ENCODE measurements at regions not wholly inside any gene's neighbourhood (a gene's known extent, or its start where the extent isn't known, plus 50 kb on each side); places are given as distances from the start of the nearest gene placed in this dataset.
"Not testable (repeated sequence)": the region's sequence is repeated elsewhere in the genome, so short reads cannot be mapped to it uniquely, and the experiment has no call there.

- no peak for DNase-seq
Measured at GRCh38 chr4:83981156-83981555, 445.2 kb downstream of the GPAT3 start.

DNA sequence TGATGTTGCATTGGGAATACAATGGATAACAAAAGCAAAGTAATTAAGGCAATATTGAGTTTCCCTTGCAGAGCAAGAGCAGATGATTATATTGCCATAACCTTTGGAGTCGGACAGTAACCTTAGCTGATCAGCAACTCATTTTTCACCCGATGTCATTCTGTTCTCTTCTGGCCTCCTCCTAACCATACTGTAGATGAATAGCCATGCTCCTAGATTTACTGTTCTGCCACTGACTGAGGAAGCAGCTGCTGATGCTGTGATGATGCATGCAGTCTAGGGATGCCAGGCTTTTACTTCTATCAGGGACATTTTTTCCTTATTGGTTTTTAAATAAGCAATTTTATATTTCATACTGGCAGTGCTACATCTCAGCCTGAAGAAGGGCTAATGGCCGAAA lies 443.9 kb downstream of the GPAT3 start:
- DNase-seq = no peak

DNA sequence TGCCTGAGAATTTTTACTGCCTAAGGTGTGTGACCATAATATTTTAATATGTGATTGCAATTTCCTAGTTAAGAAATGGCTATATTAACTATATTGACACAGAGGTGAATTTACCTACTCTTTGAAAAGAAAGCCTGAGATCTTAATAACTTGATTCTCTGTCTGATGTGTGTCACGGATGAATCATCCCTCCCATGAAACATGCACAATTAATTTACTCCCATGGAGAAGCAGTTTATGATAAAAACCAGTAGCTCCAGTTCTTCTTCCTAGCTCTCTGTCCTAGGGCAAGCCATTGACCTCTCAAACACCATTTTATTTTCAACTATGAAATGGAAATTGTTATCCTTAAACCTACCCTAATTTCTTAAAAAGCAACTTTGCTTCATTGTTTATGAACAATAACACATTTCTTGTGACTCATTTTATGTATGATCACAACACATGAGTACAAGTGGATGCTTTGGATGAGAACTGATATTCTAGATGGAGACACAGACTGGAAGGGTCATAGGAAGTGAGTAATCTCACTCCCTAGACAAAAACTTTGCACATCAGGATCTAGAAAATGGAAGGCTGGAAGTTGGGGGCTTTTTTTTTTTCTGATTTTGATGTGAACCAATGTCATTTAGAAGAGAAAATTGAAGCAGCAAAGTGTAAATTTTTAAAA lies 438.3 kb downstream of the GPAT3 start:
- no peak for DNase-seq

DNA sequence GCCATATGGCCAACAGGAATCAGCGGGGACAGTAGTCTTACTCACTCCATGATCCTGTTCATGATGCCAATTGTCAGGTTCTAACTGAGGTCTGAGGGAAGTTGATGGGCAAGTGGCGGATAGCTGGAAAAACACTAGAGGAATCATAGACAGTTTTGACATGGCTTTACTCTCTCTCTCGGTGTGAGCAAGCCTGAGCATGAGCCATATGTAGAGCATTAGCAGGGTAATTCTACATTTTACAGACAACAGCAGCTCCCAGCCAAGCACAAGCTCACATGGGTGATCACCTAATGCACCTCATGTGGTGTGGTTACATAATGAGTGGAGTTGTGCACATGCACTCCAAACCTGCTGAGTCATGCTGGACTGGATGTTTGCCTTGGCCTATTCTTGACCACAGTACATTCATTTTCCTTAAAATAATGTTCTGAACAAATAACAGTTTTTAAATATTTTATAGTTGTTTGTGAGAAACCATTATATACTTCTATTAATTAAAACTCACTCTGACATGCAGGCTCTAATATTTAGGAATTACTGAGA lies 429.2 kb downstream of the GPAT3 start:
- no peak for DNase-seq

GRCh38 chr4:83962492-83962891 lies 426.6 kb downstream of the GPAT3 start:
- no peak for DNase-seq

GRCh38 chr4:83961575-83961974 lies 425.7 kb downstream of the GPAT3 start:
- no peak for DNase-seq

- no peak for DNase-seq
Measured at GRCh38 chr4:83959160-83959559, 423.3 kb downstream of the GPAT3 start.

DNA sequence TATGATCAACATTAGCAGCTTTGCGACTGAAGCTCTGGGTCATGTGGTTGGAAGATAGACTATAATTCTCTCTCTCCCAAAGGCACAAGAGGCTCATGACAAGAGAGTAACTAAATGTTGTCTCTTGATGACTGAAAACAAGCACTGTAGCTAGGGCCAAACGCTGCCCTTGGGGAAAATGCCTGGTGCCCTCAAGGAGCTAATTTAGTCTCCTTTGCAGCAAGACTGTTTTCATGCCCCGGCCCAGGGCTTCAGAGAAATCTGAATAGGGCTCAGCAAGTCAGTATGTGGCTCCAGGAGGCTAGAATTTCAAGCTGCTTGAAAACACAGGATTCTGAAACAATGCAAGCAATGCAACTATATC lies 411.9 kb downstream of the GPAT3 start:
- DNase-seq = no peak

- DNase-seq = no peak
Measured at GRCh38 chr4:83947125-83947829, 411.4 kb downstream of the GPAT3 start.

GRCh38 chr4:83943691-83944090 lies 407.8 kb downstream of the GPAT3 start:
- not testable (repeated sequence) for DNase-seq

DNA sequence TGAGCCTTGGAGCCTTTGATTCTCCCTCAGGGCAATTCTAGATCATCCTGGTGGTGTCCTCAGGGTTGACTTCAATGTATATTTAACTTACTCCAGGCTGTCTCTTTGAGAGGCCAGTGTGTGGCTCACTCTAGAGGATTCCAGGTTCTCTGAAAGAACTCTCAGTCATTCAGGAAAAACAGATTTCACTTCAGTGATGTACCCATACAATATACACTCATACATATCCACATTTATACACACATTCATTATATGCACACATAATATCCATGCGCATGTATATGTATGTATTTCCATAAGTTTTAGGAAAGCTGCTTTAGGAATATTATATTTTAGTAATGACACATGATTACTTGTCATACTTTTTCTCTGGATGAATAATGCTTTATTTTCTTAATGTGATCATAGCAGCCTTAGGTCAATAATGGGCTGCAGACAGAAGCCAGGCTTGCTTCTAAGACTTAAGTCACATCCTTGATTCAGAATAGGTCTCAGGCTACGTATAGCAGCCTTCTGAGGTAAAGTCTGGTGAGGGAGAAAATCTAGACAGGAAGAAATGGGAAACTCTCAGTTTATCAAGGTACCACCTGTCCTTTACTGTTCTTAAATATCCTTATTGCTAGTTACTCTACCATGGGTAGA lies 397.0 kb downstream of the GPAT3 start:
- no peak for DNase-seq

DNA sequence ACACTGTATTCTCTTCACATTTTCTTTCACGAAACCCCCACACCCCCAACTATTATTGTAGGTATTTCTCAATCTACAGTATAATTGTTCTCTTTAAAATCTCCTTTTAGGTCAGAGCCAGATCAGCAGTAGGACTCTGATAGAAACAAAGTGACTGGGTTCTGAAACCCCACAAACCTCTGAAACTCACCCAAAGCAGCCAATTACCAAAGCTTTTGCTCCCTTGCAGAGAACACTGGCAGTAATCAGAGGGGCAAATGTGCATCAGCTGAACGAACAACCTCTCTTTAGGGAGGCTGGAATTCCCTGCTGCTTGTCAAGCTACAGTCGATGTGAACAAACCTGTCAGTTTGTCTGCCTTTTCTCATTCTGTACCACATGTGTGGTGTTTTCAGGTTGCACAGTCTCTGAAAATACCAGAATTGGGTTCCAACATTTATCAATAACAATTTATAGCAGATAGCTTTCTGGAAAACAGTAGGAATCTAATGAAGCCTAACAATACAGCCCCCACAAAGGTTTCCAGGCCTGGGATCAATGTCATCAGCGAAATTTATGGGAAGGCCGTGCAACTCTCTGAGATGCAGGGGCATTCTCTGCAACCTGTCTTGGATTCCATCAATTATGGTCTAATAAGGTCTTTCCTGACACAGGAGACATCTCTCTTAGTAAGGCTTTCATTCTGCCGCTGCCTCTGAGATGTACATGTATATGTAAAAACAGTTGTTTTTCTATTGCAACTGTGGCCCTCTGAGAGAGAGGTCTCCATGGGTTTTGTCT lies 395.9 kb downstream of the GPAT3 start:
- DNase-seq = no peak

- no peak for DNase-seq
Measured at GRCh38 chr4:83929550-83929949, 393.6 kb downstream of the GPAT3 start.

DNA sequence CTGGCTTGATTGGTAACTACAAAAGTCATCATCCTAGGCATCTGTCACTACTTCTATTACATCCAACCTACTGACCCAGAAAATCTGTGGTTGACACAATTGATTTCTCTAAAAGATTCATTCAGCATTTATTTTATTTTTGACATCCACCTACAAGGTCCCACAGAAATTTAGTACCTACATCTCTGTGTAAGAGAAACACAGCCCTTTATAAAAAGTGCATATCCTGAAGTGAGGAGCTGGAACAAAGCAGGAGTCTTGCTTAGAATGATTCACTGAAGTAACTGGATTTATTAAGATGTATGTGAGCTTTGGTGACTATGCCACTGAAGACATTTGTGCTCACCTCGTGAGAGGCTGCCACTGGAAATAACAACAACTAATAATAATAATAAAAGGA lies 391.0 kb downstream of the GPAT3 start:
- no peak for DNase-seq

- no peak for DNase-seq
Measured at GRCh38 chr4:83923341-83923740, 387.4 kb downstream of the GPAT3 start.

DNA sequence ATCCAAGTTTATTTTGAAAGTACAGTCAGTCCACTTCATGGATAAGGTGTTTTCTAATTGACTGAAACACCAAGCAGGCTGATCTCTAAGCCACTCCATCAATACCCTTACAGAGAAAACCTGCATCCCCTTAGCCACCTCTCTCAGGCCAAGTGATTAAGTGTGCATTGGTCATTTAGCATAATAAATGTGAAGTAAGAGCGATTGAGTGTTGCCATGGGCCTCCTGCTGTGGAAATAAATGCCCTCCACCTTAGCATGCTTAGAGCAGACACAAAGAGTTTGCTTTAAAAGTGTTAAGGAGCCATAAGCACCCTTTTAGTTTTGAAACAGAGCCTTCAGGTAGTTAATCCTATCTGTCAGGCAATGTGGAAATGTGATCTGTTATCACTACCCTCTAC lies 386.5 kb downstream of the GPAT3 start:
- DNase-seq = no peak

GRCh38 chr4:83921124-83921523 lies 385.2 kb downstream of the GPAT3 start:
- DNase-seq = no peak

DNA sequence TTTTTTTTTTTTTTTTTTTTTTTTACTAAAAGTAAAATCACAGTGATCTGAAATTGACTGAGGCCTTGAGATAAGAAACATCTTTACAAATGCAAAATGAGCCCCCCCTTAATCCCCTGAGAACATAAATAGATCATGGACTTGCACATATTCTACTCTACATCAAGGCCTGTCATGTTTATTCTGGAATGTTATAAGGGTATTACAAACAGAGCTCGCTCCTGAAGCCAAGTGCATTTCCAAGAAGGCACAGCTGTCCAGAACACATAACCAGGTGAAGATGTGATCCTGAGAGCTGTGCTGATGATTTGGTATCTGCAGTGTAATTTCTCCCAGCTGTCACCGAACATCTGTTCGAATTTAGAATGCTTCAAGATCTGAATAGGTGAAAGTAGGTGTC lies 384.5 kb downstream of the GPAT3 start:
- DNase-seq = no peak

GRCh38 chr4:83917572-83917971 lies 381.7 kb downstream of the GPAT3 start:
- no peak for DNase-seq

- DNase-seq = no peak
Measured at GRCh38 chr4:83910693-83911092, 374.8 kb downstream of the GPAT3 start.

DNA sequence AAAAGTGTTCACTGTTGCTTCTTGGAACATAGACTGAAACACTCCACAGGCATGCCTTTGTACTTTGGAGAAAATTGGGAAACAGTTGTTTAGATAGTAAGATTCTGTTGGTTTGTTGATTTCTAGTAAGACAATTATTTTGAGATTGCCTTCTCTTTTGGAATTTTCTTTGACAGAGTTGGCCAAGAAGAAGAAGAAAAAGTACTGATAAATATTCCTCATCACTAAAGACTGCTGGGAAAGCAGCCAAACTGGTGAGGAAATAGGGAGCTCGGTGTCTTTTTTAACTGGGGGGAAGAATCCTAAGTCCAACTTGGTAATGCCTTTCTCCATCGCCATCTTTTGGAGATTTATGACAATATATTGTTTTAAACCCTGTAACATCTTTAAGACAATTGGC lies 370.7 kb downstream of the GPAT3 start:
- no peak for DNase-seq

DNA sequence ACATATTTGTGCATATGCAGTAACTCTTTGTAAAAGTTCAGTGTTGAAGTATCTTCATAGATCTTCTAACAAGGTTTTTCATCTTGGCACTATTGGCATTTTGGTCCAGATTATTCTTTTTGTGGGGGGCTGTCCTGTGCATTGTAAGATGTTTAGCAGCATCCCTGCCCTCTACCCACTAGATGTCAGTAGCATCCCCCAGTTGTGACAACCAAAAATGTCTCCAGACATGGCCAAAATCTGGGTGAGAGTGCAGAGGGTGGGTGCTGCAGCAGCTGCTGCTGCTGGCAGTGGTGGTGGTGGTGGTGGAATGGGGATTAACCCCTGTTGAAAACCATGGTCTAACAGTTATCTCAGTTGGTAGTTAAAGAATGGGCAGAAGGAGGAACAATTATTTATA lies 370.0 kb downstream of the GPAT3 start:
- DNase-seq = no peak

- DNase-seq = not testable (repeated sequence)
Measured at GRCh38 chr4:83903740-83904139, 367.8 kb downstream of the GPAT3 start.
